ENCODE measurements at regions not wholly inside any gene's neighbourhood (a gene's known extent, or its start where the extent isn't known, plus 50 kb on each side); places are given as distances from the start of the nearest gene placed in this dataset.

- Histone ChIP-seq H3K79me1 (ENCODE audit: low read depth in 1 of 2, low read length in 2 of 2) (no peaks in the 10 kb centered on the region), H2BK15ac (ENCODE audit: low read depth, low read length) (no peak overlapping the region), H3K18ac (ENCODE audit: low read depth, low read length) (no peak overlapping the region), H3K4me3 (ENCODE audit: insufficient read depth, low read depth, low read length) (no peak overlapping the region), H3K9me3 (ENCODE audit: control insufficient read depth, insufficient read depth, low read length) (no peaks in the 10 kb centered on the region), H3K9ac (ENCODE audit: low read depth, low read length) (no peak overlapping the region), H3K56ac (ENCODE audit: extremely low read depth, insufficient read depth, low read length) (no peak overlapping the region), H2AK5ac (ENCODE audit: low read depth, low read length) (no peak overlapping the region), H4K91ac (ENCODE audit: insufficient read depth, low read depth, low read length) (no peak overlapping the region), H3K9me1 (ENCODE audit: insufficient read depth, low read length) (no peaks in the 10 kb centered on the region), H3K27ac (ENCODE audit: insufficient read depth, low read length) (no peak overlapping the region), H3K4me2 (ENCODE audit: low read depth, low read length) (no peak overlapping the region), H3K23ac (ENCODE audit: low read depth, low read length) (no peak overlapping the region), H4K5ac (ENCODE audit: low read depth, low read length) (no peak overlapping the region), H2BK5ac (ENCODE audit: low read depth, low read length, poor library complexity, severe bottlenecking) (no peak overlapping the region), H2AFZ (replicated peaks; ENCODE audit: low read length, poor library complexity) (no peak overlapping the region), H2BK20ac (ENCODE audit: low read depth, low read length) (no peak overlapping the region), H4K8ac (ENCODE audit: low read depth in 2 of 2, low read length in 2 of 2) (no peak overlapping the region), H2AK9ac (replicated peaks; ENCODE audit: low read depth, low read length, poor library complexity) (no peak overlapping the region), H3K27me3 (ENCODE audit: control insufficient read depth, insufficient read depth, low read length) (no peaks in the 10 kb centered on the region), H3K4me1 (ENCODE audit: control insufficient read depth, insufficient read depth, low read length) (no peaks in the 10 kb centered on the region), H3K36me3 (ENCODE audit: control insufficient read depth, insufficient read depth, low read length) (no peaks in the 10 kb centered on the region), H3K14ac (replicated peaks; ENCODE audit: low read depth, low read length) (no peak overlapping the region), H4K20me1 (ENCODE audit: insufficient read depth, low read length) (no peaks in the 10 kb centered on the region), H3K4ac (ENCODE audit: low read depth, low read length) (no peak overlapping the region), H2BK120ac (ENCODE audit: low read depth, low read length) (no peak overlapping the region)
- TF ChIP-seq MAZ (IDR thresholded peaks at IDR 0.05; ENCODE audit: borderline replicate concordance, low read depth, low read length) (no peak), CEBPB (IDR thresholded peaks at IDR 0.05; ENCODE audit: low read depth, low read length) (no peak), MXI1 (IDR thresholded peaks at IDR 0.05; ENCODE audit: borderline replicate concordance, low read depth, low read length) (no peak), RCOR1 (IDR thresholded peaks at IDR 0.05; ENCODE audit: insufficient replicate concordance, low read length) (no peak), RAD21 (IDR thresholded peaks at IDR 0.05; ENCODE audit: low read length) (no peak), FOS (IDR thresholded peaks at IDR 0.05; ENCODE audit: low read depth, low read length) (no peak), RFX5 (IDR thresholded peaks at IDR 0.05; ENCODE audit: low read depth, low read length) (no peak), POLR2A (IDR thresholded peaks at IDR 0.05; ENCODE audit: low read depth, low read length) (no peak), CHD1 (IDR thresholded peaks at IDR 0.05; ENCODE audit: low read depth, low read length) (no peak), BHLHE40 (IDR thresholded peaks at IDR 0.05; ENCODE audit: low read depth, low read length) (no peak)
- DNase-seq, result no peak
- no TSS peak for BruUV-seq (replicated peaks)
- no peak for ATAC-seq (ENCODE audit: low read depth)
- 100% methylated on average over 1 of the region's 6 CpGs; no CpG with 5 or more reads in 1 of the 2 experiments for WGBS, 2 experiments (ENCODE audit: extremely low coverage in 2 of 2, insufficient read length in 1 of 2)
- ChIA-PET POLR2A (ENCODE audit: unreplicated experiment) (no interaction called here), CTCF (no interaction called here)
- intact Hi-C loops (cut with micrococcal nuclease) (no loop called here), in situ Hi-C loops (cut with MboI; ENCODE audit: low sequenced_read_pairs) (no loop called here), dilution Hi-C loops (cut with HindIII; ENCODE audit: low sequenced_read_pairs, unreplicated experiment) (no loop called here)
These were observed 905.0 kb downstream of the EFNB2 start for GRCh38 chr13:105630431-105630830.

Data from IMR-90 (cell line).